Esophagus muscularis mucosa (tissue), 4 donors: ENCODE measurements at regions not wholly inside any gene's neighbourhood (a gene's known extent, or its start where the extent isn't known, plus 50 kb on each side); places are given as distances from the start of the nearest gene placed in this dataset.

Source experiments
- EP300 ChIP-seq: sonication (generic); formaldehyde crosslinking; IDR thresholded peaks from one replicate; pipeline ENCODE4 v1.6.1; 2017; ENCODE audit warnings: antibody characterized with exemption
- POLR2A ChIP-seq: fragments of 450-650 bp; IDR thresholded peaks from one replicate; pipeline ENCODE4 v1.6.1; 2017; ENCODE audit warnings: antibody characterized with exemption, moderate library complexity, mild to moderate bottlenecking, low read depth
- POLR2AphosphoS5 ChIP-seq, 2 donors: sonication (generic); formaldehyde crosslinking; IDR thresholded peaks; one replicate each; pipeline ENCODE4 v1.6.1; 2017; ENCODE audit warnings: antibody characterized with exemption in 2 of 2
- TF ChIP-seq, protein P1 (sequence below), 3 experiments: fragments of 200-600 bp in 2 of 3; fragments of 450-650 bp in 1 of 3; sonication (generic) in 2 of 3; IDR thresholded peaks; one replicate each; pipeline ENCODE4 v1.5.1; 2017 to 2019; ENCODE audit warnings: antibody characterized with exemption in 3 of 3, mild to moderate bottlenecking in 2 of 3, moderate library complexity in 1 of 3

DNA sequence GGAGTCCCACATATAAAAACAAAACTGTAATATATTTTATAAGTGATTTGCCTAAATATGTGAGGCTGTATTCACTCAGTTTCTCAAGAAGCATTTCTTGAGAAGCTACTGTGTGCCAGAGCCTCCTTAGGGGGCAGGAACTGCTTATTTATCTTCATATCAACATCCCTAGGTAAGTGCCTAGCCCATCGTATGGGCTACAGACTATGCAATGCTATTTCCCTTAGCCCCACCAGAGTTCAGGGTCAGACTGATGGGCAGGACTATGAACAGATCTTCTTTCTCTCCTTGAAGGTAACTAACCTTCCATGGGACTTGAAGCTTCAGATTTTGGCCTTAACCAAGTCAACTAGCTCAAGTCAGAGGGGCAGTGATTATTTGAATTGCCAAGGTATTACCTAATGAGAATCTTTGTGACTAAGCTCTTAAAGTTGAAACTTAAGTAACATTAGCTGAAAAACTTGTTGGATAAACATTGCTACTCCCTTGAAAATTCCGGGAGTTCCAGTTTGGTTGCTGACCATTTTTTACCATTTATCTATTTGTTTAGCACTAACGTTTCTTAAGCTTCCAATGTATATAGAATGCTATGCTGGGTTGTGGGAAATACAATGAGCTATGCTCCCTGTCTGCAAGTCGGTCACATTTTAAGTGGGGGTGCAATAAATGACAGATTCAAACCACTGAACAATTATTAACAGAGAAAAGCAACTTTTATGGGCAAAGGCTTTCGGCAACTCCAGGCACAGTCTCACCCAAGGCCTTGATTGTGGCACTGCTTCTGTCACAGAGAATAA, 85.2 kb downstream of the GPR88 start:
- TF ChIP-seq, protein P1, sequence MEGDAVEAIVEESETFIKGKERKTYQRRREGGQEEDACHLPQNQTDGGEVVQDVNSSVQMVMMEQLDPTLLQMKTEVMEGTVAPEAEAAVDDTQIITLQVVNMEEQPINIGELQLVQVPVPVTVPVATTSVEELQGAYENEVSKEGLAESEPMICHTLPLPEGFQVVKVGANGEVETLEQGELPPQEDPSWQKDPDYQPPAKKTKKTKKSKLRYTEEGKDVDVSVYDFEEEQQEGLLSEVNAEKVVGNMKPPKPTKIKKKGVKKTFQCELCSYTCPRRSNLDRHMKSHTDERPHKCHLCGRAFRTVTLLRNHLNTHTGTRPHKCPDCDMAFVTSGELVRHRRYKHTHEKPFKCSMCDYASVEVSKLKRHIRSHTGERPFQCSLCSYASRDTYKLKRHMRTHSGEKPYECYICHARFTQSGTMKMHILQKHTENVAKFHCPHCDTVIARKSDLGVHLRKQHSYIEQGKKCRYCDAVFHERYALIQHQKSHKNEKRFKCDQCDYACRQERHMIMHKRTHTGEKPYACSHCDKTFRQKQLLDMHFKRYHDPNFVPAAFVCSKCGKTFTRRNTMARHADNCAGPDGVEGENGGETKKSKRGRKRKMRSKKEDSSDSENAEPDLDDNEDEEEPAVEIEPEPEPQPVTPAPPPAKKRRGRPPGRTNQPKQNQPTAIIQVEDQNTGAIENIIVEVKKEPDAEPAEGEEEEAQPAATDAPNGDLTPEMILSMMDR (IDR thresholded peaks at IDR 0.05), result no peak
- no peak for TF ChIP-seq POLR2A
- no peak for TF ChIP-seq EP300
- no peak for TF ChIP-seq POLR2AphosphoS5 (IDR thresholded peaks at IDR 0.05)
